Thoracic aorta (tissue), 2 donors: ENCODE measurements at regions not wholly inside any gene's neighbourhood (a gene's known extent, or its start where the extent isn't known, plus 50 kb on each side); places are given as distances from the start of the nearest gene placed in this dataset.

Experiments used
- ATAC-seq: fragments of 150-250 bp; one replicate; pipeline ENCODE4 v1.8.0; 2017; ENCODE audit warnings: low read depth; ENCODE audit not compliant: insufficient number of reproducible peaks, low FRiP score
- DNase-seq: peaks from one replicate; pipeline ENCODE4 v3.0.0-alpha.2; 2020; ENCODE audit warnings: low spot score
- H3K27ac ChIP-seq, 2 donors: fragments of 200-600 bp; sonication (generic); 1 replicate in 1 of 2; 2 replicates in 1 of 2; pipeline ENCODE4 v1.5.1; 2016; ENCODE audit warnings: mild to moderate bottlenecking in 2 of 2, moderate library complexity in 2 of 2
- H3K27me3 ChIP-seq: fragments of 200-600 bp; sonication (generic); replicated peaks from 2 replicates; pipeline ENCODE4 v1.6.0; 2016; ENCODE audit warnings: mild to moderate bottlenecking; ENCODE audit not compliant: insufficient read depth
- H3K36me3 ChIP-seq: fragments of 200-600 bp; sonication (generic); one replicate; pipeline ENCODE4 v1.5.1; 2016
- H3K4me1 ChIP-seq, 2 donors: fragments of 200-600 bp; sonication (generic); 1 replicate in 1 of 2; 2 replicates in 1 of 2; pipeline versions ENCODE4 v1.5.1 to v1.6.0; 2016; ENCODE audit warnings: low read depth in 2 of 2, mild to moderate bottlenecking in 1 of 2; ENCODE audit not compliant: control insufficient read depth in 1 of 2
- H3K4me3 ChIP-seq: fragments of 200-600 bp; sonication (generic); 2 replicates; pipeline ENCODE4 v1.5.1; 2016; ENCODE audit warnings: mild to moderate bottlenecking
- H3K9me3 ChIP-seq: fragments of 200-600 bp; sonication (generic); 2 replicates; pipeline ENCODE4 v1.5.1; 2016
- CTCF ChIP-seq: fragments of 200-600 bp; sonication (generic); IDR thresholded peaks from one replicate; pipeline ENCODE4 v1.5.1; 2019; ENCODE audit warnings: antibody characterized with exemption

GRCh38 chr3:34016925-34017587 lies 218.6 kb downstream of the PDCD6IP start:
- no peaks in the 10 kb centered on the region for H3K36me3 ChIP-seq
- no peak overlapping the region for H3K4me3 ChIP-seq
- DNase-seq (no peak), ATAC-seq (no peak)
- H3K4me1 ChIP-seq: peaks cover 1 to 7% of the 10 kb centered on the region in 2 donors
- H3K27me3 ChIP-seq: no peaks in the 10 kb centered on the region
- no peak overlapping the region for H3K27ac ChIP-seq
- no peak for TF ChIP-seq CTCF
- H3K9me3 ChIP-seq: no peaks in the 10 kb centered on the region

GRCh38 chr3:34017757-34018156 lies 219.3 kb downstream of the PDCD6IP start:
- H3K4me1 ChIP-seq: peaks cover 0 to 2% of the 10 kb centered on the region in 2 donors
- H3K9me3 ChIP-seq: no peaks in the 10 kb centered on the region
- no peak overlapping the region for H3K27ac ChIP-seq
- H3K27me3 ChIP-seq: no peaks in the 10 kb centered on the region
- no peak for TF ChIP-seq CTCF
- ATAC-seq (no peak), DNase-seq (no peak)
- H3K4me3 ChIP-seq: no peak overlapping the region
- no peaks in the 10 kb centered on the region for H3K36me3 ChIP-seq

- Histone ChIP-seq H3K27ac (no peak overlapping the region), H3K4me1 (peaks cover 0 to 2% of the 10 kb centered on the region in 2 donors), H3K9me3 (no peaks in the 10 kb centered on the region), H3K4me3 (no peak overlapping the region), H3K36me3 (no peaks in the 10 kb centered on the region), H3K27me3 (no peaks in the 10 kb centered on the region)
- ATAC-seq (no peak), DNase-seq (no peak)
- TF ChIP-seq CTCF: no peak
These were observed 220.7 kb downstream of the PDCD6IP start for GRCh38 chr3:34019158-34019557.

- Histone ChIP-seq H3K27ac (no peak overlapping the region), H3K9me3 (no peaks in the 10 kb centered on the region), H3K4me3 (no peak overlapping the region), H3K36me3 (no peaks in the 10 kb centered on the region), H3K27me3 (no peaks in the 10 kb centered on the region), H3K4me1 (peaks cover 0 to 2% of the 10 kb centered on the region in 2 donors)
- DNase-seq: no peak
- TF ChIP-seq CTCF: no peak
- ATAC-seq: no peak
These were observed 221.7 kb downstream of the PDCD6IP start for GRCh38 chr3:34020170-34020569.

- Histone ChIP-seq H3K4me1 (peaks cover 0 to 2% of the 10 kb centered on the region in 2 donors), H3K27me3 (no peaks in the 10 kb centered on the region), H3K36me3 (no peaks in the 10 kb centered on the region), H3K4me3 (no peak overlapping the region), H3K9me3 (no peaks in the 10 kb centered on the region), H3K27ac (no peak overlapping the region)
- no peak for ATAC-seq
- DNase-seq: no peak
- TF ChIP-seq CTCF: no peak
These were observed 222.6 kb downstream of the PDCD6IP start for GRCh38 chr3:34020726-34021680.
